GM21390 (cell line): ENCODE measurements at regions not wholly inside any gene's neighbourhood (a gene's known extent, or its start where the extent isn't known, plus 50 kb on each side); places are given as distances from the start of the nearest gene placed in this dataset.
"Not testable (repeated sequence)": the region's sequence is repeated elsewhere in the genome, so short reads cannot be mapped to it uniquely, and the experiment has no call there.

Source experiments
- ATAC-seq: cut with Tn5 transposase; IDR thresholded peaks from one replicate; pipeline ENCODE4 v1.9.1; 2021; ENCODE audit not compliant: unreplicated experiment

- ATAC-seq: no peak
Observed at GRCh38 chr12:94863321-94864035, 140.0 kb downstream of the NDUFA12 start.

- ATAC-seq: no peak
Observed at GRCh38 chr12:94862421-94862820, 141.1 kb downstream of the NDUFA12 start.

GRCh38 chr12:94856324-94856723 lies 147.2 kb downstream of the NDUFA12 start:
- no peak for ATAC-seq

GRCh38 chr12:94855853-94856252 lies 147.6 kb downstream of the NDUFA12 start:
- no peak for ATAC-seq

- ATAC-seq: no peak
Observed at GRCh38 chr12:94851396-94852028, 152.0 kb downstream of the NDUFA12 start.

GRCh38 chr12:94849411-94849976 lies 154.0 kb downstream of the NDUFA12 start:
- ATAC-seq: no peak

- no peak for ATAC-seq
Observed at GRCh38 chr12:94848966-94849365, 154.5 kb downstream of the NDUFA12 start.

- no peak for ATAC-seq
Observed at GRCh38 chr12:94845110-94845509, 158.4 kb downstream of the NDUFA12 start.

GRCh38 chr12:94844452-94844851 lies 159.0 kb downstream of the NDUFA12 start:
- no peak for ATAC-seq

- no peak for ATAC-seq
Observed at GRCh38 chr12:94841904-94842610, 161.4 kb downstream of the NDUFA12 start.

GRCh38 chr12:94841177-94841576 lies 162.3 kb downstream of the NDUFA12 start:
- no peak for ATAC-seq

- peak; percentile 78 for ATAC-seq
Observed at GRCh38 chr12:94839347-94839746, 164.2 kb downstream of the NDUFA12 start.

GRCh38 chr12:94836952-94837670 lies 166.4 kb downstream of the NDUFA12 start:
- ATAC-seq: not testable (repeated sequence)

- ATAC-seq: no peak
Observed at GRCh38 chr12:94834036-94834625, 169.4 kb downstream of the NDUFA12 start.

GRCh38 chr12:94832780-94833681 lies 170.5 kb downstream of the NDUFA12 start:
- no peak for ATAC-seq

GRCh38 chr12:94832105-94832504 lies 171.4 kb downstream of the NDUFA12 start:
- ATAC-seq: no peak

GRCh38 chr12:94831081-94831751 lies 172.3 kb downstream of the NDUFA12 start:
- ATAC-seq: peak; percentile 86

GRCh38 chr12:94829552-94829951 lies 173.9 kb downstream of the NDUFA12 start:
- no peak for ATAC-seq

GRCh38 chr12:94819011-94819410 lies 168.7 kb upstream of the TMCC3 start:
- ATAC-seq: no peak
